GM23338 (cell line): ENCODE measurements at regions not wholly inside any gene's neighbourhood (a gene's known extent, or its start where the extent isn't known, plus 50 kb on each side); places are given as distances from the start of the nearest gene placed in this dataset.

Experiments used
- ATAC-seq: fragments of 200-7000 bp; cut with Tn5 transposase; 3 replicates; pipeline ENCODE4 v1.9.1; 2020
- DNase-seq: peaks from one replicate; pipeline ENCODE4 v3.0.0-alpha.2; 2015; ENCODE audit warnings: low spot score
- H2AFZ ChIP-seq: fragments of 200-600 bp; sonication (generic); 2 replicates; pipeline ENCODE4 v1.8.0; 2016; ENCODE audit warnings: antibody characterized with exemption, mild to moderate bottlenecking, moderate library complexity
- H3F3A ChIP-seq: fragments of 200-600 bp; sonication (generic); replicated peaks from 2 replicates; pipeline ENCODE4 v1.8.0; 2017; ENCODE audit warnings: antibody characterized with exemption, mixed run types, low read depth
- H3K27ac ChIP-seq: fragments of 200-600 bp; sonication (generic); 2 replicates; pipeline ENCODE4 v1.6.1; 2016; ENCODE audit warnings: low read depth
- H3K27me3 ChIP-seq: fragments of 200-600 bp; sonication (generic); 2 replicates; pipeline ENCODE4 v1.8.0; 2016; ENCODE audit warnings: mild to moderate bottlenecking, mixed run types, moderate library complexity; ENCODE audit not compliant: insufficient read depth
- H3K36me3 ChIP-seq: fragments of 200-600 bp; sonication (generic); 2 replicates; pipeline ENCODE4 v1.8.0; 2016; ENCODE audit warnings: mild to moderate bottlenecking; ENCODE audit not compliant: insufficient read depth
- H3K4me1 ChIP-seq: fragments of 200-600 bp; sonication (generic); 2 replicates; pipeline ENCODE4 v1.8.0; 2016; ENCODE audit warnings: mild to moderate bottlenecking, moderate library complexity; ENCODE audit not compliant: insufficient read depth
- H3K4me2 ChIP-seq: fragments of 200-600 bp; sonication (generic); 2 replicates; pipeline ENCODE4 v1.7.1; 2017; ENCODE audit warnings: mixed run types
- H3K4me3 ChIP-seq: fragments of 200-600 bp; sonication (generic); 2 replicates; pipeline ENCODE4 v1.6.1; 2016; ENCODE audit warnings: mixed run types
- H3K79me2 ChIP-seq: fragments of 200-600 bp; sonication (generic); replicated peaks from 2 replicates; pipeline ENCODE4 v1.8.0; 2017; ENCODE audit warnings: mild to moderate bottlenecking; ENCODE audit not compliant: insufficient read depth
- H3K9me2 ChIP-seq: fragments of 200-600 bp; sonication (generic); 2 replicates; pipeline ENCODE4 v1.8.0; 2017; ENCODE audit not compliant: insufficient read depth
- H4K20me1 ChIP-seq: fragments of 200-600 bp; sonication (generic); replicated peaks from 2 replicates; pipeline ENCODE4 v1.8.0; 2017; ENCODE audit warnings: mild to moderate bottlenecking; ENCODE audit not compliant: insufficient read depth
- H3K27ac Mint-ChIP-seq: 2 replicates; pipeline ENCODE4 v1.8.0; 2020; ENCODE audit warnings: inconsistent platforms, mild to moderate bottlenecking, moderate library complexity, mixed read lengths
- H3K27me3 Mint-ChIP-seq: 3 replicates; pipeline ENCODE4 v1.8.0; 2022; ENCODE audit warnings: low read depth, mild to moderate bottlenecking, moderate library complexity, mixed read lengths, inconsistent platforms; ENCODE audit not compliant: insufficient read depth, poor library complexity
- H3K36me3 Mint-ChIP-seq: 3 replicates; pipeline ENCODE4 v1.8.0; 2021; ENCODE audit warnings: low read depth, mild to moderate bottlenecking, inconsistent platforms, moderate library complexity, mixed read lengths
- H3K4me1 Mint-ChIP-seq: 3 replicates; pipeline ENCODE4 v1.8.0; 2020; ENCODE audit warnings: mild to moderate bottlenecking, inconsistent platforms, mixed read lengths
- H3K4me3 Mint-ChIP-seq: 3 replicates; pipeline ENCODE4 v1.8.0; 2021; ENCODE audit warnings: moderate library complexity, mild to moderate bottlenecking, inconsistent platforms, mixed read lengths
- H3K9me3 Mint-ChIP-seq: 3 replicates; pipeline ENCODE4 v1.8.0; 2020; ENCODE audit warnings: moderate library complexity, mild to moderate bottlenecking, inconsistent platforms, mixed read lengths
- CREB1 ChIP-seq: fragments of 250-450 bp; sonication (Bioruptor Pico); IDR thresholded peaks from 2 replicates; pipeline ENCODE4 v1.5.0; 2020; ENCODE audit warnings: low read depth, mild to moderate bottlenecking, moderate library complexity
- CTCF ChIP-seq, 2 experiments: fragments of 200-600 bp in 1 of 2; sonication (generic) in 1 of 2; conservative IDR thresholded peaks; 2 replicates each; pipeline versions ENCODE4 v1.5.1 to v1.6.1; 2016 to 2017; ENCODE audit warnings: antibody characterized with exemption in 2 of 2, low read depth in 2 of 2, mild to moderate bottlenecking in 2 of 2, moderate library complexity in 1 of 2
- ETS1 ChIP-seq: IDR thresholded peaks from 2 replicates; pipeline ENCODE4 v1.6.1; 2016; ENCODE audit warnings: antibody characterized with exemption
- EZH2 ChIP-seq: fragments of 200-600 bp; sonication (generic); IDR thresholded peaks from one replicate; pipeline ENCODE4 v1.8.0; 2017; ENCODE audit warnings: antibody characterized with exemption, mild to moderate bottlenecking, low read depth; ENCODE audit not compliant: unreplicated experiment
- EZH2phosphoT487 ChIP-seq: fragments of 200-600 bp; sonication (generic); IDR thresholded peaks from one replicate; pipeline ENCODE4 v1.8.1; 2018; ENCODE audit warnings: antibody characterized with exemption; ENCODE audit not compliant: unreplicated experiment
- JUNB ChIP-seq: IDR thresholded peaks from one replicate; pipeline ENCODE4 v1.6.1; 2016; ENCODE audit warnings: antibody characterized with exemption; ENCODE audit not compliant: unreplicated experiment
- NANOG ChIP-seq: IDR thresholded peaks from 2 replicates; pipeline ENCODE4 v1.6.1; 2016; ENCODE audit warnings: antibody characterized with exemption, borderline replicate concordance
- POLR2AphosphoS5 ChIP-seq: IDR thresholded peaks from 2 replicates; pipeline ENCODE4 v1.6.1; 2016; ENCODE audit warnings: antibody characterized with exemption, low read depth
- REST ChIP-seq: IDR thresholded peaks from one replicate; pipeline ENCODE4 v1.6.1; 2018; ENCODE audit warnings: antibody characterized with exemption; ENCODE audit not compliant: unreplicated experiment
- STAT1 ChIP-seq: IDR thresholded peaks from one replicate; pipeline ENCODE4 v1.6.1; 2016; ENCODE audit warnings: antibody characterized with exemption; ENCODE audit not compliant: unreplicated experiment
- ZNF114 ChIP-seq: fragments of 250-450 bp; sonication (Bioruptor Pico); IDR thresholded peaks from 2 replicates; pipeline ENCODE4 v1.5.0; 2020; ENCODE audit warnings: mild to moderate bottlenecking, moderate library complexity
- ZNF331 ChIP-seq: fragments of 250-450 bp; sonication (Bioruptor Pico); IDR thresholded peaks from 2 replicates; pipeline ENCODE4 v1.5.0; 2020; ENCODE audit warnings: low read depth, mild to moderate bottlenecking, moderate library complexity

- TF ChIP-seq POLR2AphosphoS5 (no peak), CTCF (conservative IDR thresholded peaks at IDR 0.05; ENCODE audit: low read depth in 2 of 2) (no peak), EZH2 (no peak), REST (no peak), ZNF114 (no peak), ZNF331 (CRISPR knock-in tag) (no peak), CREB1 (CRISPR knock-in tag) (no peak), STAT1 (no peak), JUNB (no peak), EZH2phosphoT487 (no peak), ETS1 (no peak), NANOG (no peak)
These were observed 194.0 kb upstream of the TUT7 start (continued) for GRCh38 chr9:86548220-86548619.

- Histone ChIP-seq H2AFZ (no peak overlapping the region), H3K27ac (no peak overlapping the region), H3K36me3 (no peaks in the 10 kb centered on the region), H3K4me3 (no peak overlapping the region), H3F3A (no peaks in the 10 kb centered on the region), H4K20me1 (no peaks in the 10 kb centered on the region), H3K4me2 (no peak overlapping the region), H3K27me3 (no peaks in the 10 kb centered on the region), H3K4me1 (peaks cover 35% of the 10 kb centered on the region), H3K79me2 (no peaks in the 10 kb centered on the region), H3K9me2 (peaks cover 25% of the 10 kb centered on the region)
- Mint-ChIP-seq H3K27me3 (peaks cover 2% of the 10 kb centered on the region), H3K4me1 (peaks cover 38% of the 10 kb centered on the region), H3K9me3 (no peaks in the 10 kb centered on the region; the same call in 2 of the 3 replicates), H3K4me3 (no peak overlapping the region), H3K27ac (no peak overlapping the region), H3K36me3 (no peaks in the 10 kb centered on the region)
- TF ChIP-seq ZNF114 (no peak), CREB1 (CRISPR knock-in tag) (no peak), REST (no peak), CTCF (conservative IDR thresholded peaks at IDR 0.05; ENCODE audit: low read depth in 2 of 2) (no peak), EZH2 (no peak)
- no peak for DNase-seq
- no peak for ATAC-seq
These were observed 193.4 kb upstream of the TUT7 start for GRCh38 chr9:86547571-86547970.
